CD14-positive monocyte (primary cell): ENCODE measurements at regions not wholly inside any gene's neighbourhood (a gene's known extent, or its start where the extent isn't known, plus 50 kb on each side); places are given as distances from the start of the nearest gene placed in this dataset.

Source experiments
- DNase-seq, 3 donors: peaks; one replicate each; pipeline ENCODE4 v3.0.0-alpha.2; 2011 to 2022
- H2AFZ ChIP-seq: 2 replicates; pipeline ENCODE4 v1.6.0; 2012; ENCODE audit warnings: mild to moderate bottlenecking, low read depth, low read length, inconsistent platforms; ENCODE audit not compliant: insufficient read depth, poor library complexity, severe bottlenecking
- H3K27ac ChIP-seq, 2 donors: 1 replicate in 1 of 2; 2 replicates in 1 of 2; pipeline ENCODE4 v1.5.1; 2012 to 2013; ENCODE audit warnings: low read length in 2 of 2, control low read depth in 1 of 2, inconsistent platforms in 1 of 2, low read depth in 1 of 2, mild to moderate bottlenecking in 1 of 2
- H3K27me3 ChIP-seq, 2 donors: one replicate each; pipeline versions ENCODE4 v1.6.0 to v1.6.1; 2011 to 2013; ENCODE audit warnings: low read length in 2 of 2; ENCODE audit not compliant: control insufficient read depth in 2 of 2, insufficient read depth in 2 of 2
- H3K36me3 ChIP-seq, 2 donors: replicated peaks in 1 of 2; 1 replicate in 1 of 2; 2 replicates in 1 of 2; pipeline versions ENCODE4 v1.5.1 to v1.6.1; 2012 to 2013; ENCODE audit warnings: low read length in 2 of 2, control low read depth in 1 of 2, inconsistent platforms in 1 of 2, mild to moderate bottlenecking in 1 of 2; ENCODE audit not compliant: insufficient read depth in 2 of 2, control insufficient read depth in 1 of 2
- H3K4me1 ChIP-seq, 2 donors: 1 replicate in 1 of 2; 2 replicates in 1 of 2; pipeline versions ENCODE4 v1.5.1 to v1.6.1; 2012 to 2013; ENCODE audit warnings: low read length in 2 of 2, control low read depth in 1 of 2, inconsistent platforms in 1 of 2, mild to moderate bottlenecking in 1 of 2, moderate library complexity in 1 of 2; ENCODE audit not compliant: insufficient read depth in 2 of 2, control insufficient read depth in 1 of 2
- H3K4me2 ChIP-seq: replicated peaks from 2 replicates; pipeline ENCODE3; 2012; ENCODE audit warnings: low read length, moderate library complexity, mild to moderate bottlenecking; ENCODE audit not compliant: poor library complexity, severe bottlenecking; ENCODE audit errors: extremely low read depth
- H3K4me3 ChIP-seq, 3 experiments: fragments of 200-600 bp in 1 of 3; sonication (generic) in 1 of 3; replicated peaks in 1 of 3; 1 replicate in 2 of 3; 2 replicates in 1 of 3; pipeline ENCODE4 v1.5.1; 2011 to 2013; ENCODE audit warnings: low read length in 3 of 3, mild to moderate bottlenecking in 3 of 3, control low read depth in 2 of 3, low read depth in 2 of 3, inconsistent platforms in 1 of 3, moderate library complexity in 1 of 3
- H3K79me2 ChIP-seq: 2 replicates; pipeline ENCODE4 v1.6.0; 2012; ENCODE audit warnings: mild to moderate bottlenecking, control low read depth, inconsistent platforms, low read length, moderate library complexity; ENCODE audit not compliant: insufficient read depth
- H3K9ac ChIP-seq: 2 replicates; pipeline ENCODE4 v1.6.0; 2017; ENCODE audit warnings: low read length, mild to moderate bottlenecking; ENCODE audit not compliant: insufficient read depth, poor library complexity, severe bottlenecking
- H3K9me3 ChIP-seq, 2 donors: replicated peaks in 1 of 2; 1 replicate in 1 of 2; 2 replicates in 1 of 2; pipeline versions ENCODE4 v1.5.1 to v1.6.1; 2012 to 2013; ENCODE audit warnings: low read length in 2 of 2, control low read depth in 1 of 2; ENCODE audit not compliant: control insufficient read depth in 1 of 2, insufficient read depth in 1 of 2
- H4K20me1 ChIP-seq: 2 replicates; pipeline ENCODE4 v1.6.0; 2012; ENCODE audit warnings: mild to moderate bottlenecking, low read length, control low read depth, moderate library complexity; ENCODE audit not compliant: insufficient read depth
- H3K27ac Mint-ChIP-seq, 7 donors: one replicate each; pipeline ENCODE4 v1.8.0; 2020; ENCODE audit warnings: mild to moderate bottlenecking in 7 of 7, mixed read lengths in 7 of 7, moderate library complexity in 6 of 7, inconsistent platforms in 2 of 7
- H3K27me3 Mint-ChIP-seq, 3 donors: one replicate each; pipeline ENCODE4 v1.8.0; 2021 to 2022; ENCODE audit warnings: low read depth in 3 of 3, mild to moderate bottlenecking in 3 of 3, mixed read lengths in 3 of 3, moderate library complexity in 3 of 3, inconsistent platforms in 1 of 3
- H3K36me3 Mint-ChIP-seq, 2 donors: one replicate each; pipeline ENCODE4 v1.8.0; 2020; ENCODE audit warnings: mixed read lengths in 2 of 2, inconsistent platforms in 1 of 2, mild to moderate bottlenecking in 1 of 2
- H3K4me1 Mint-ChIP-seq: one replicate; pipeline ENCODE4 v1.8.0; 2020; ENCODE audit warnings: mild to moderate bottlenecking, mixed read lengths
- H3K4me3 Mint-ChIP-seq, 2 donors: one replicate each; pipeline ENCODE4 v1.8.0; 2020; ENCODE audit warnings: mild to moderate bottlenecking in 2 of 2, mixed read lengths in 2 of 2, moderate library complexity in 1 of 2
- H3K9me3 Mint-ChIP-seq, 7 donors: one replicate each; pipeline ENCODE4 v1.8.0; 2020 to 2022; ENCODE audit warnings: mixed read lengths in 7 of 7, mild to moderate bottlenecking in 6 of 7, moderate library complexity in 6 of 7, inconsistent platforms in 2 of 7
- CTCF ChIP-seq: fragments of 200-600 bp; IDR thresholded peaks from one replicate; pipeline ENCODE4 v1.8.0; 2022; ENCODE audit warnings: antibody characterized with exemption, mild to moderate bottlenecking
- WGBS: methylation state at CpG from one replicate; pipeline ENCODE4 v1.1.5; 2013; ENCODE audit warnings: missing lambda C conversion rate; ENCODE audit not compliant: insufficient coverage; 5-methylcytosine and 5-hydroxymethylcytosine counted together
- intact Hi-C, 2 donors: fragments of 100-400 bp; cut with micrococcal nuclease; formaldehyde crosslinking; loops; one replicate each; pipeline versions ENCODE4 v1.15.0 to v1.15.1; 2023

GRCh38 chr14:99081156-99081765 is 190.7 kb downstream of the BCL11B start:
- Histone ChIP-seq H3K9me3 (peaks cover 9 to 18% of the 10 kb centered on the region in 2 donors), H4K20me1 (no peaks in the 10 kb centered on the region), H3K79me2 (no peaks in the 10 kb centered on the region), H3K36me3 (no peaks in the 10 kb centered on the region), H3K4me1 (peaks cover 17 to 18% of the 10 kb centered on the region in 2 donors), H3K9ac (no peak overlapping the region), H3K27ac (no peak overlapping the region), H3K27me3 (no peaks in the 10 kb centered on the region), H2AFZ (no peak overlapping the region), H3K4me3 (no peak overlapping the region), H3K4me2 (no peak overlapping the region)
- H3K4me1 Mint-ChIP-seq: peaks cover 18% of the 10 kb centered on the region
- peaks cover 0 to 3% of the 10 kb centered on the region in 2 donors for H3K36me3 Mint-ChIP-seq
- H3K27ac Mint-ChIP-seq: no peak overlapping the region
- TF ChIP-seq CTCF: no peak
- peaks cover 0 to 8% (median 2%) of the 10 kb centered on the region in 3 donors for H3K27me3 Mint-ChIP-seq
- H3K4me3 Mint-ChIP-seq: no peak overlapping the region
- WGBS: 92% methylated on average over 4 of the region's 9 CpGs
- H3K9me3 Mint-ChIP-seq: peaks cover 17 to 26% (median 19%) of the 10 kb centered on the region in 7 donors
- no peak for DNase-seq
- intact Hi-C loops: no loop called here

GRCh38 chr14:99081880-99082279 is 190.1 kb downstream of the BCL11B start:
- Mint-ChIP-seq H3K36me3 (peaks cover 0 to 3% of the 10 kb centered on the region in 2 donors), H3K4me3 (no peak overlapping the region), H3K27me3 (peaks cover 0 to 6% (median 4%) of the 10 kb centered on the region in 3 donors), H3K9me3 (peaks cover 17 to 27% (median 19%) of the 10 kb centered on the region in 7 donors), H3K4me1 (peaks cover 12% of the 10 kb centered on the region), H3K27ac (no peak overlapping the region)
- intact Hi-C loops: no loop called here
- Histone ChIP-seq H3K27me3 (no peaks in the 10 kb centered on the region), H3K4me2 (no peak overlapping the region), H4K20me1 (no peaks in the 10 kb centered on the region), H3K4me3 (no peak overlapping the region), H3K36me3 (no peaks in the 10 kb centered on the region), H2AFZ (no peak overlapping the region), H3K9ac (no peak overlapping the region), H3K4me1 (peaks cover 11 to 12% of the 10 kb centered on the region in 2 donors), H3K79me2 (no peaks in the 10 kb centered on the region), H3K27ac (no peak overlapping the region), H3K9me3 (peaks cover 9 to 18% of the 10 kb centered on the region in 2 donors)
- no peak for TF ChIP-seq CTCF
- no CpG with 5 or more reads among the region's 2 CpGs for WGBS
- DNase-seq: no peak
